IMR-90 (cell line): ENCODE measurements at regions not wholly inside any gene's neighbourhood (a gene's known extent, or its start where the extent isn't known, plus 50 kb on each side); places are given as distances from the start of the nearest gene placed in this dataset.
A peak's percentile ranks its signal among the peaks of the same experiment; 100 is the strongest.

ENCODE experiments used
- ATAC-seq: fragments of 200-7000 bp; cut with Tn5 transposase; 2 replicates; pipeline ENCODE4 v1.9.1; 2020; ENCODE audit warnings: low read depth, mild to moderate bottlenecking, moderate library complexity
- BruUV-seq: library from RNA; stranded (reverse); fragments of 400-500 nt; replicated peaks from 2 replicates; lab custom pipeline; 2021; lab: Mats Ljungman, UMichigan
- CTCF ChIA-PET: fragments of 300-600 bp; formaldehyde crosslinking; extraction: SDS; loops from one replicate; lab custom pipeline; 2021; ENCODE audit warnings: antibody characterized with exemption; lab: Yijun Ruan, JAX
- POLR2A ChIA-PET: fragments of 300-600 bp; sonication (Branson Sonifier 250); formaldehyde crosslinking; loops from one replicate; lab custom pipeline; 2022; ENCODE audit warnings: antibody characterized with exemption; ENCODE audit not compliant: unreplicated experiment; lab: Charles Lee
- DNase-seq: peaks from one replicate; pipeline ENCODE4 v3.0.0; 2013
- H2AFZ ChIP-seq: replicated peaks from 2 replicates; pipeline ENCODE3; 2013; ENCODE audit warnings: low read length, mild to moderate bottlenecking; ENCODE audit not compliant: poor library complexity
- H2AK5ac ChIP-seq: 2 replicates; pipeline ENCODE4 v1.6.1; 2013; ENCODE audit warnings: low read depth, low read length, inconsistent platforms
- H2AK9ac ChIP-seq: replicated peaks from 2 replicates; pipeline ENCODE3; 2013; ENCODE audit warnings: mild to moderate bottlenecking, low read depth, low read length, moderate library complexity; ENCODE audit not compliant: poor library complexity
- H2BK120ac ChIP-seq: 2 replicates; pipeline ENCODE4 v1.6.1; 2013; ENCODE audit warnings: low read depth, low read length, inconsistent platforms
- H2BK15ac ChIP-seq: 3 replicates; pipeline ENCODE4 v1.6.1; 2013; ENCODE audit warnings: low read depth, low read length, inconsistent platforms
- H2BK20ac ChIP-seq: 2 replicates; pipeline ENCODE4 v1.6.1; 2013; ENCODE audit warnings: low read depth, mild to moderate bottlenecking, inconsistent platforms, low read length, moderate library complexity
- H2BK5ac ChIP-seq: 2 replicates; pipeline ENCODE4 v1.6.1; 2013; ENCODE audit warnings: mild to moderate bottlenecking, low read depth, low read length, inconsistent platforms; ENCODE audit not compliant: poor library complexity, severe bottlenecking
- H3K14ac ChIP-seq: replicated peaks from 2 replicates; pipeline ENCODE4 v1.6.1; 2013; ENCODE audit warnings: low read depth, low read length, inconsistent platforms
- H3K18ac ChIP-seq: 2 replicates; pipeline ENCODE4 v1.6.1; 2013; ENCODE audit warnings: low read depth, low read length, control low read depth
- H3K23ac ChIP-seq: 2 replicates; pipeline ENCODE4 v1.6.1; 2013; ENCODE audit warnings: low read depth, low read length, inconsistent platforms
- H3K27ac ChIP-seq: 2 replicates; pipeline ENCODE4 v1.5.1; 2013; ENCODE audit warnings: mild to moderate bottlenecking, control low read depth, low read length; ENCODE audit not compliant: insufficient read depth
- H3K27me3 ChIP-seq: 2 replicates; pipeline ENCODE4 v1.6.1; 2013; ENCODE audit warnings: low read length; ENCODE audit not compliant: control insufficient read depth, insufficient read depth
- H3K36me3 ChIP-seq: 2 replicates; pipeline ENCODE4 v1.6.1; 2013; ENCODE audit warnings: low read length, mixed read lengths; ENCODE audit not compliant: control insufficient read depth, insufficient read depth
- H3K4ac ChIP-seq: 2 replicates; pipeline ENCODE4 v1.6.1; 2013; ENCODE audit warnings: low read depth, low read length, inconsistent platforms
- H3K4me1 ChIP-seq: 2 replicates; pipeline ENCODE4 v1.6.1; 2013; ENCODE audit warnings: low read length, mixed read lengths; ENCODE audit not compliant: control insufficient read depth, insufficient read depth
- H3K4me2 ChIP-seq: 2 replicates; pipeline ENCODE4 v1.6.1; 2013; ENCODE audit warnings: low read depth, mild to moderate bottlenecking, control low read depth, low read length, moderate library complexity
- H3K4me3 ChIP-seq: 2 replicates; pipeline ENCODE4 v1.5.1; 2013; ENCODE audit warnings: low read depth, mild to moderate bottlenecking, control low read depth, low read length, moderate library complexity; ENCODE audit not compliant: insufficient read depth
- H3K56ac ChIP-seq: 2 replicates; pipeline ENCODE4 v1.6.1; 2013; ENCODE audit warnings: low read length, inconsistent platforms; ENCODE audit not compliant: insufficient read depth; ENCODE audit errors: extremely low read depth
- H3K79me1 ChIP-seq, 2 experiments: 2 replicates each; pipeline ENCODE4 v1.6.1; 2013; ENCODE audit warnings: low read length in 2 of 2, inconsistent platforms in 1 of 2, low read depth in 1 of 2
- H3K9ac ChIP-seq: 2 replicates; pipeline ENCODE4 v1.6.1; 2013; ENCODE audit warnings: low read depth, low read length, control low read depth
- H3K9me1 ChIP-seq: 2 replicates; pipeline ENCODE4 v1.6.1; 2013; ENCODE audit warnings: low read length, inconsistent platforms; ENCODE audit not compliant: insufficient read depth
- H3K9me3 ChIP-seq: 2 replicates; pipeline ENCODE4 v1.6.1; 2013; ENCODE audit warnings: low read length; ENCODE audit not compliant: control insufficient read depth, insufficient read depth
- H4K20me1 ChIP-seq: 2 replicates; pipeline ENCODE4 v1.6.1; 2013; ENCODE audit warnings: low read length, inconsistent platforms; ENCODE audit not compliant: insufficient read depth
- H4K5ac ChIP-seq: 2 replicates; pipeline ENCODE4 v1.6.1; 2013; ENCODE audit warnings: mild to moderate bottlenecking, low read depth, low read length, control low read depth
- H4K8ac ChIP-seq, 2 experiments: 2 replicates each; pipeline ENCODE4 v1.6.1; 2013; ENCODE audit warnings: low read depth in 2 of 2, low read length in 2 of 2, control low read depth in 1 of 2, inconsistent platforms in 1 of 2
- H4K91ac ChIP-seq: 2 replicates; pipeline ENCODE4 v1.6.1; 2013; ENCODE audit warnings: low read depth, low read length, inconsistent platforms; ENCODE audit not compliant: insufficient read depth
- CTCF ChIP-seq: conservative IDR thresholded peaks from 2 replicates; pipeline ENCODE4 v1.5.1; 2012; ENCODE audit warnings: mild to moderate bottlenecking, low read depth, low read length, improper control_type of control experiment
- FOS ChIP-seq: fragments of 150-350 bp; IDR thresholded peaks from 2 replicates; pipeline ENCODE4 v1.6.1; 2016; ENCODE audit warnings: low read depth, low read length
- MAFK ChIP-seq: IDR thresholded peaks from 2 replicates; pipeline ENCODE4 v1.6.1; 2012; ENCODE audit warnings: low read depth, low read length, improper control_type of control experiment
- RFX5 ChIP-seq: IDR thresholded peaks from 2 replicates; pipeline ENCODE4 v1.8.0; 2012; ENCODE audit warnings: low read depth, mild to moderate bottlenecking, low read length, moderate library complexity
- WGBS, 2 experiments: methylation state at CpG; one replicate each; pipeline versions ENCODE4 v1.1.5 to v1.1.7; 2013; ENCODE audit warnings: missing lambda C conversion rate in 2 of 2; ENCODE audit not compliant: insufficient read length in 1 of 2; ENCODE audit errors: extremely low coverage in 2 of 2; 5-methylcytosine and 5-hydroxymethylcytosine counted together
- dilution Hi-C: fragments of 300-500 bp; cut with HindIII; formaldehyde crosslinking; loops from one replicate; pipeline ENCODE4 v1.14.3; 2018; ENCODE audit warnings: low sequenced_read_pairs; ENCODE audit not compliant: unreplicated experiment
- in situ Hi-C: fragments of 300-500 bp; cut with MboI; formaldehyde crosslinking; loops from 3 replicates; pipeline ENCODE4 v1.14.3; 2019; ENCODE audit warnings: low sequenced_read_pairs, inconsistent platforms, mixed read lengths
- intact Hi-C: fragments of 100-400 bp; cut with micrococcal nuclease; formaldehyde crosslinking; loops from 2 replicates; pipeline ENCODE4 v1.10.0; 2022
- TF ChIP-seq, protein P1 (sequence below): fragments of 150-350 bp; IDR thresholded peaks from 2 replicates; pipeline ENCODE4 v1.6.1; 2017; ENCODE audit warnings: mild to moderate bottlenecking, antibody characterized with exemption, low read length, low read depth

DNA sequence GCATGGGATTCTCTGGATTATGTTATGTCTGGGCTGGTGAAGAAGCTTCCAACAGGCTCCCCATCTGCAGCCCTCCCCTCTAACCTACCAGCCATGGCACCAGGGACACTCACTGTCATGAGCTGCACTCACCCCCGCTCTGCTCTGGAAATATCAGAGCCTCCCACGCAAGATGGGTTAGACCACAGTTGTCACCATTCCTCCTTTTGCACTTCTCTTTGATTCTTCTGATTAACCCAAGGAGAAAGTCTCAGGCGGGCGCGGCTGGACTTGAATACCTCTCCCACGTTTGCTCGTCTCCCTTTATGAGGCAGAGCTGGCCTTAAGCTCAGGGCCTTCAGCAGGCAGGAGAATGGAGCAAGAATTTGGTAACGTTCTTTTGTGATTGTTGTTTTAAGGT lies 128.1 kb downstream of the CEBPB start:
- no peak overlapping the region for H3K4me2 ChIP-seq
- H4K5ac ChIP-seq, result no peak overlapping the region
- intact Hi-C loops (no loop called here), dilution Hi-C loops (no loop called here), in situ Hi-C loops (no loop called here)
- H4K8ac ChIP-seq, result peak overlapping the region in 1 of 2 experiments; percentile 5; a peak in 1 of 4 replicates
- no peak overlapping the region for H3K4me3 ChIP-seq
- H3K9ac ChIP-seq, result no peak overlapping the region
- H3K9me1 ChIP-seq, result peaks cover 31% of the 10 kb centered on the region
- H3K9me3 ChIP-seq, result no peaks in the 10 kb centered on the region
- POLR2A ChIA-PET, result no interaction called here
- DNase-seq (no peak), ATAC-seq (no peak)
- H2AK5ac ChIP-seq, result peak overlapping the region; percentile 56
- 100% methylated on average over 2 of the region's 8 CpGs; no CpG with 5 or more reads in 1 of the 2 experiments for WGBS, 2 experiments
- no peaks in the 10 kb centered on the region for H4K20me1 ChIP-seq
- BruUV-seq, result no TSS peak
- no peaks in the 10 kb centered on the region for H3K27me3 ChIP-seq
- peak overlapping the region; percentile 65 for H2BK120ac ChIP-seq
- H3K79me1 ChIP-seq, result peaks cover 0 to 19% of the 10 kb centered on the region in 2 experiments; a peak in 2 of 4 replicates
- H3K23ac ChIP-seq, result no peak overlapping the region
- peak overlapping the region; percentile 69; the same call in 1 of the 2 replicates for H2BK20ac ChIP-seq
- H2BK15ac ChIP-seq, result 0 out of 3 replicates have a peak overlapping the region, but pooled peaks have one; percentile 21
- H2BK5ac ChIP-seq, result no peak overlapping the region
- CTCF ChIA-PET, result no interaction called here
- no peak overlapping the region for H2AFZ ChIP-seq
- H3K14ac ChIP-seq, result 0 out of 2 replicates have a peak overlapping the region, but pooled peaks have one; percentile 1
- no peak overlapping the region for H3K56ac ChIP-seq
- 0 out of 2 replicates have a peak overlapping the region, but pooled peaks have one; percentile 27 for H4K91ac ChIP-seq
- TF ChIP-seq, protein P1, sequence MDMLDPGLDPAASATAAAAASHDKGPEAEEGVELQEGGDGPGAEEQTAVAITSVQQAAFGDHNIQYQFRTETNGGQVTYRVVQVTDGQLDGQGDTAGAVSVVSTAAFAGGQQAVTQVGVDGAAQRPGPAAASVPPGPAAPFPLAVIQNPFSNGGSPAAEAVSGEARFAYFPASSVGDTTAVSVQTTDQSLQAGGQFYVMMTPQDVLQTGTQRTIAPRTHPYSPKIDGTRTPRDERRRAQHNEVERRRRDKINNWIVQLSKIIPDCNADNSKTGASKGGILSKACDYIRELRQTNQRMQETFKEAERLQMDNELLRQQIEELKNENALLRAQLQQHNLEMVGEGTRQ, result no peak
- TF ChIP-seq FOS, result no peak
- TF ChIP-seq MAFK, result no peak
- no peak for TF ChIP-seq CTCF
- TF ChIP-seq RFX5, result no peak
- H3K36me3 ChIP-seq, result no peaks in the 10 kb centered on the region
- no peak overlapping the region for H3K27ac ChIP-seq
- peak overlapping the region; percentile 29 for H3K4ac ChIP-seq
- peaks cover 25% of the 10 kb centered on the region for H3K4me1 ChIP-seq
- H3K18ac ChIP-seq, result no peak overlapping the region
- no peak overlapping the region for H2AK9ac ChIP-seq
